Neural progenitor cell (in vitro differentiated cells): ENCODE measurements at regions not wholly inside any gene's neighbourhood (a gene's known extent, or its start where the extent isn't known, plus 50 kb on each side); places are given as distances from the start of the nearest gene placed in this dataset.
A peak's percentile ranks its signal among the peaks of the same experiment; 100 is the strongest.

Experiments used
- DNase-seq: peaks from one replicate; pipeline ENCODE4 v3.0.0-alpha.2; 2016; ENCODE audit warnings: low spot score
- H2AFZ ChIP-seq: fragments of 200-600 bp; sonication (generic); replicated peaks from 2 replicates; pipeline ENCODE4 v1.6.1; 2016; ENCODE audit warnings: antibody characterized with exemption
- H3F3A ChIP-seq: fragments of 200-600 bp; sonication (generic); 2 replicates; pipeline ENCODE4 v1.6.1; 2016; ENCODE audit warnings: antibody characterized with exemption, low read depth
- H3K27ac ChIP-seq: fragments of 200-600 bp; sonication (generic); 2 replicates; pipeline ENCODE4 v1.5.1; 2016; ENCODE audit warnings: mild to moderate bottlenecking
- H3K27me3 ChIP-seq: fragments of 200-600 bp; sonication (generic); 2 replicates; pipeline ENCODE4 v1.6.1; 2016; ENCODE audit warnings: mild to moderate bottlenecking, moderate library complexity
- H3K36me3 ChIP-seq: fragments of 200-600 bp; sonication (generic); 2 replicates; pipeline ENCODE4 v1.5.1; 2016
- H3K4me1 ChIP-seq: fragments of 200-600 bp; sonication (generic); 2 replicates; pipeline ENCODE4 v1.6.1; 2016; ENCODE audit warnings: mixed run types
- H3K4me2 ChIP-seq: fragments of 200-600 bp; sonication (generic); 2 replicates; pipeline ENCODE4 v1.6.1; 2016
- H3K4me3 ChIP-seq: fragments of 200-600 bp; sonication (generic); 2 replicates; pipeline ENCODE4 v1.5.1; 2016
- H3K79me2 ChIP-seq: fragments of 200-600 bp; sonication (generic); 2 replicates; pipeline ENCODE4 v1.6.1; 2016; ENCODE audit warnings: low read depth
- H3K9ac ChIP-seq: fragments of 200-600 bp; sonication (generic); 2 replicates; pipeline ENCODE4 v1.6.1; 2016
- H3K9me3 ChIP-seq: fragments of 200-600 bp; sonication (generic); 2 replicates; pipeline ENCODE4 v1.5.1; 2016; ENCODE audit warnings: low read depth
- H4K20me1 ChIP-seq: fragments of 200-600 bp; sonication (generic); 2 replicates; pipeline ENCODE4 v1.6.1; 2016; ENCODE audit warnings: low read depth
- H3K27ac Mint-ChIP-seq: 3 replicates; pipeline ENCODE4 v1.8.0; 2021; ENCODE audit warnings: mixed read lengths
- H3K27me3 Mint-ChIP-seq: 2 replicates; pipeline ENCODE4 v1.8.0; 2022; ENCODE audit warnings: low read depth, mild to moderate bottlenecking, inconsistent platforms, moderate library complexity, mixed read lengths; ENCODE audit not compliant: insufficient read depth
- H3K36me3 Mint-ChIP-seq: 3 replicates; pipeline ENCODE4 v1.8.0; 2021; ENCODE audit warnings: mixed read lengths
- H3K4me1 Mint-ChIP-seq: 3 replicates; pipeline ENCODE4 v1.8.0; 2021; ENCODE audit warnings: mixed read lengths
- H3K4me3 Mint-ChIP-seq: 3 replicates; pipeline ENCODE4 v1.8.0; 2021; ENCODE audit warnings: mild to moderate bottlenecking, moderate library complexity, mixed read lengths
- H3K9me3 Mint-ChIP-seq: 3 replicates; pipeline ENCODE4 v1.8.0; 2020; ENCODE audit warnings: mixed read lengths
- EZH2 ChIP-seq: fragments of 200-600 bp; sonication (generic); IDR thresholded peaks from 2 replicates; pipeline ENCODE4 v1.6.1; 2017; ENCODE audit warnings: antibody characterized with exemption, mild to moderate bottlenecking, moderate library complexity
- EZH2phosphoT487 ChIP-seq: fragments of 200-600 bp; sonication (generic); IDR thresholded peaks from 2 replicates; pipeline ENCODE4 v1.6.1; 2017; ENCODE audit warnings: antibody characterized with exemption
- TF ChIP-seq, protein P1 (sequence below): fragments of 200-600 bp; sonication (generic); IDR thresholded peaks from 2 replicates; pipeline ENCODE4 v1.5.1; 2017; ENCODE audit warnings: antibody characterized with exemption, mild to moderate bottlenecking

DNA sequence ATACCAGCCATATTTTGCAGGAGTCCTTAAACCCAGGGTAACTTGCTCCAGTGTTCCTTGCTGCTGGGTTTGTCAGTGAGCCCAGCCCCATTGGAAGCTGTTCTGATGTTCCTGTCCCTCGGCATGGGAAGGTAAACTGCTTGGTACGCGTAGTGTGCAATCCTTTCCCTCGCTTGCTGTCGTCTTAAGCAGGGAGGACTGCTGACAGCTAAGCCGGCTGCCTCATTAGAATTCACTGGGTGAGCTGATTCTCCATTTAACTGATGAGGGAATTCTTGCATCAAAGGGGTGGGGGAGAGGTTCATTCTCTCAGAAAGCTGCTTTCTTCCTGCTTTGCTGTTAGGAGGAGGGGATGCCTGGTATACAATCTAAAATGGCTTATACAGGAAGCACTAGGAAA lies 164.6 kb downstream of the MID1IP1 start:
- Histone ChIP-seq H2AFZ (no peak overlapping the region), H3K9me3 (peaks cover 6% of the 10 kb centered on the region), H3K36me3 (no peaks in the 10 kb centered on the region), H3K79me2 (no peaks in the 10 kb centered on the region), H3K9ac (no peak overlapping the region), H3K4me1 (peaks cover 9% of the 10 kb centered on the region), H3K4me2 (peak overlapping the region; percentile 18), H3K4me3 (no peak overlapping the region), H4K20me1 (no peaks in the 10 kb centered on the region), H3F3A (no peaks in the 10 kb centered on the region), H3K27ac (no peak overlapping the region), H3K27me3 (no peaks in the 10 kb centered on the region)
- Mint-ChIP-seq H3K36me3 (no peaks in the 10 kb centered on the region), H3K9me3 (peaks cover 11% of the 10 kb centered on the region), H3K27me3 (peaks cover 3% of the 10 kb centered on the region), H3K4me3 (no peak overlapping the region), H3K27ac (no peak overlapping the region), H3K4me1 (peaks cover 7% of the 10 kb centered on the region)
- peak; percentile 74 for DNase-seq
- no peak for TF ChIP-seq EZH2
- no peak for TF ChIP-seq EZH2phosphoT487
- TF ChIP-seq, protein P1, sequence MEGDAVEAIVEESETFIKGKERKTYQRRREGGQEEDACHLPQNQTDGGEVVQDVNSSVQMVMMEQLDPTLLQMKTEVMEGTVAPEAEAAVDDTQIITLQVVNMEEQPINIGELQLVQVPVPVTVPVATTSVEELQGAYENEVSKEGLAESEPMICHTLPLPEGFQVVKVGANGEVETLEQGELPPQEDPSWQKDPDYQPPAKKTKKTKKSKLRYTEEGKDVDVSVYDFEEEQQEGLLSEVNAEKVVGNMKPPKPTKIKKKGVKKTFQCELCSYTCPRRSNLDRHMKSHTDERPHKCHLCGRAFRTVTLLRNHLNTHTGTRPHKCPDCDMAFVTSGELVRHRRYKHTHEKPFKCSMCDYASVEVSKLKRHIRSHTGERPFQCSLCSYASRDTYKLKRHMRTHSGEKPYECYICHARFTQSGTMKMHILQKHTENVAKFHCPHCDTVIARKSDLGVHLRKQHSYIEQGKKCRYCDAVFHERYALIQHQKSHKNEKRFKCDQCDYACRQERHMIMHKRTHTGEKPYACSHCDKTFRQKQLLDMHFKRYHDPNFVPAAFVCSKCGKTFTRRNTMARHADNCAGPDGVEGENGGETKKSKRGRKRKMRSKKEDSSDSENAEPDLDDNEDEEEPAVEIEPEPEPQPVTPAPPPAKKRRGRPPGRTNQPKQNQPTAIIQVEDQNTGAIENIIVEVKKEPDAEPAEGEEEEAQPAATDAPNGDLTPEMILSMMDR, result no peak

DNA sequence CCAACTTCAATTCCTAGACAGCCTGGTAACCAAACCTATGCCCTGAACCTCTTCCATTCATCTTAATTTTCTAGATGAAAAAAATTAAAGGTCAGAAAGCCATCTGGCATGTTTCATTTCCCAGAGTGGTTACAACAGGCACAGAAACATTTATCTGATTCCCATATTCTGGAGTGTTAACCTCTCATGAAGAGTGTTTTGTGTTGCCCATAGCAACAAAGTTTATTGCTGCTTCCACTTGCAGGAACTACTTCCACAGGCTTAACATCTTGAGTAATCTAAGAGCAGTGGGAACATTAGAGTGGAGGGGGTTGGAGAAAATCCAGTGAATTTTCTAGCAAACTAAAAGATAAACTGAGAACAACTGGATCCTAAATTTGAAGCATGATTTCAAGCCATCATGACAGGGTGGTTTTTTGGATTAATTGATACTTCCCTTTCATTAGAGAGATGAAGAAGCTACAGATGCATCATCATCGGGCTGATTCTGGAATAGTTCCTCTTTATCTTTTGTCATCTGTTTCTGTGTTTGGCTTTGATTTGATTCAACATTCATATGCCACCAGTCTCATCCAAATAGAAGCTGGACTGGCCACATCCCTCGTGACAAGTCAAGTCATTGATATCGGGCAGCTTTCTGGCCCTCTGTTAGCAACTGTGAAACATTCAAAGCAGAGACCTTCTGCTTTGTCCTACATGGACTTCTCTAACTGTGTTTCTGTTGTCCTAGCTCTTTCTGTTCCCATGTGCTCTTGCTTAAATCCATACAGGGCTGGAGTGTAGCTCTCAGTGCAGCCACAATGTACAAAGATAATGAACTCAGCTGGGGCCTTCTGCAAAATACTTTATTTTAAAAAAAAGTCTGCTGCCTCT lies 167.3 kb downstream of the MID1IP1 start:
- Histone ChIP-seq H3K9me3 (peaks cover 6% of the 10 kb centered on the region), H3K9ac (no peak overlapping the region), H3K27ac (no peak overlapping the region), H3K36me3 (no peaks in the 10 kb centered on the region), H3F3A (no peaks in the 10 kb centered on the region), H3K4me3 (no peak overlapping the region), H2AFZ (no peak overlapping the region), H3K4me1 (peaks cover 9% of the 10 kb centered on the region), H4K20me1 (no peaks in the 10 kb centered on the region), H3K27me3 (no peaks in the 10 kb centered on the region), H3K4me2 (no peak overlapping the region), H3K79me2 (no peaks in the 10 kb centered on the region)
- peaks cover 6% of the 10 kb centered on the region for H3K9me3 Mint-ChIP-seq
- no peaks in the 10 kb centered on the region for H3K36me3 Mint-ChIP-seq
- no peak overlapping the region for H3K4me3 Mint-ChIP-seq
- DNase-seq, result no peak
- no peak for TF ChIP-seq EZH2
- TF ChIP-seq, protein P1, result no peak
- TF ChIP-seq EZH2phosphoT487, result no peak
- H3K4me1 Mint-ChIP-seq, result peaks cover 7% of the 10 kb centered on the region
- H3K27ac Mint-ChIP-seq, result no peak overlapping the region
- H3K27me3 Mint-ChIP-seq, result peaks cover 3% of the 10 kb centered on the region

DNA sequence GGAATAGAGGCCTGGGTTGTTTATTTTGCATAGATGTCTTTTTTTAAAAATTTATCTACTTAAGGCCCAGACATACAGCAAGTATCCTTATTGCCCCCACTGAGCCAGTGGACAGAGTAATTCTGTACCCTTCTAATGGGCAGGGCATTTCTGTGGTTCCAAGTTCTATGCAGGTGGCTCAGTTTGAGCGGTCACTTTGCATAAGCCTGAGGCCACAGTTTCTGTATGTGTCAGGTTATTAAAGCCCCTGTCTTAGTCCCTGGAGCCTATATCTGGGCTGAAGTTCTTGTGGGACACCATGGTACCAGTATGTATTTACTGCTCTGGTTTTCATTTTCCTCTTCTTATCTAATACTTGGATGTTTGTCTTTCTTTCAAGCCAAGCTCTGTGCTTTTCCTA lies 168.8 kb downstream of the MID1IP1 start:
- peaks cover 9% of the 10 kb centered on the region for H3K4me1 ChIP-seq
- TF ChIP-seq EZH2 (no peak), EZH2phosphoT487 (no peak)
- TF ChIP-seq, protein P1, result no peak
- Mint-ChIP-seq H3K4me1 (peaks cover 7% of the 10 kb centered on the region), H3K9me3 (peaks cover 2% of the 10 kb centered on the region), H3K36me3 (no peaks in the 10 kb centered on the region), H3K27ac (no peak overlapping the region), H3K4me3 (no peak overlapping the region), H3K27me3 (peaks cover 6% of the 10 kb centered on the region)
- H3K4me3 ChIP-seq, result no peak overlapping the region
- H3K9ac ChIP-seq, result no peak overlapping the region
- H4K20me1 ChIP-seq, result no peaks in the 10 kb centered on the region
- H3K27ac ChIP-seq, result no peak overlapping the region
- H2AFZ ChIP-seq, result no peak overlapping the region
- H3K79me2 ChIP-seq, result no peaks in the 10 kb centered on the region
- no peaks in the 10 kb centered on the region for H3F3A ChIP-seq
- no peak overlapping the region for H3K4me2 ChIP-seq
- no peaks in the 10 kb centered on the region for H3K27me3 ChIP-seq
- H3K36me3 ChIP-seq, result no peaks in the 10 kb centered on the region
- peaks cover 1% of the 10 kb centered on the region for H3K9me3 ChIP-seq
- DNase-seq, result no peak
